ENCODE measurements at regions not wholly inside any gene's neighbourhood (a gene's known extent, or its start where the extent isn't known, plus 50 kb on each side); places are given as distances from the start of the nearest gene placed in this dataset.

DNA sequence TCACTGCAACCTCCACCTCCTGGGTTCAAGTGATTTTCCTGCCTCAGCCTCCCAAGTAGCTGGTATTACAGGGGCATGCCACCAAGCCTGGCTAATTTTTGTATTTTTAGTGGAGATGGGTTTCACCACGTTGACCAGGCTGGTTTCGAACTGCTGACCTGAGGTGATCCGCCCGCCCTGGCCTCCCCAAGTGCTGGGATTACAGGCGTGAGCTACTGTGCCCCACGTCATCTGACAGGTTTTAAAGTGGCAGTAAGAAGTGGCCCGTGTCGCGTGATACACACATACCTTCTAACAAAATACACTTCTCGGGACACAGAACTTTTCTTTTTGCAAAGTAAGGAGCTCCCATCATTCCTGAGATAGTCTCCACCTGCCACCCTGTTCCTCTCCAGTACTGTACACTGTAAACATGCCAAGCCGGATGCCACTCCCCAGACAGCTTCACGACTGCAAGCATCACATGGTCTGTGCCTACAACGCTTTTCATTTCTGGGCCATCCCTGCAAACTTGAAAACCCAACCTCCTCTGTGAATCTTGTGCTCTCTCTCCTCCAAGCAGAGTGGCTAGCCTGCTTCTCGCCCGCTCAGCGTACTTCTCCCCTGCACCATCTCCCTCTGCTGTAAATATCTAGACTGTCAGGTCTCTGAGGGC lies 256.3 kb upstream of the KLF14 start:
- TF ChIP-seq CTCF (tag by site-specific recombination; IDR thresholded peaks at IDR 0.05) (no peak), ZNF280D (tag by site-specific recombination; IDR thresholded peaks at IDR 0.05) (no peak), ZNF184 (tag by site-specific recombination; IDR thresholded peaks at IDR 0.05) (no peak), SETDB1 (IDR thresholded peaks at IDR 0.05; ENCODE audit: insufficient read length, low read length) (no peak), ZNF138 (tag by site-specific recombination; IDR thresholded peaks at IDR 0.05; ENCODE audit: borderline replicate concordance) (no peak), ZBTB49 (tag by site-specific recombination; IDR thresholded peaks at IDR 0.05; ENCODE audit: low read depth) (no peak), ZSCAN30 (tag by site-specific recombination; IDR thresholded peaks at IDR 0.05) (no peak), ZNF274 (IDR thresholded peaks at IDR 0.05; ENCODE audit: low read length) (no peak), ZNF274 (tag by site-specific recombination; IDR thresholded peaks at IDR 0.05; ENCODE audit: borderline replicate concordance) (no peak), ZNF777 (tag by site-specific recombination; IDR thresholded peaks at IDR 0.05; ENCODE audit: borderline replicate concordance) (no peak)
- TF ChIP-seq, protein P1, sequence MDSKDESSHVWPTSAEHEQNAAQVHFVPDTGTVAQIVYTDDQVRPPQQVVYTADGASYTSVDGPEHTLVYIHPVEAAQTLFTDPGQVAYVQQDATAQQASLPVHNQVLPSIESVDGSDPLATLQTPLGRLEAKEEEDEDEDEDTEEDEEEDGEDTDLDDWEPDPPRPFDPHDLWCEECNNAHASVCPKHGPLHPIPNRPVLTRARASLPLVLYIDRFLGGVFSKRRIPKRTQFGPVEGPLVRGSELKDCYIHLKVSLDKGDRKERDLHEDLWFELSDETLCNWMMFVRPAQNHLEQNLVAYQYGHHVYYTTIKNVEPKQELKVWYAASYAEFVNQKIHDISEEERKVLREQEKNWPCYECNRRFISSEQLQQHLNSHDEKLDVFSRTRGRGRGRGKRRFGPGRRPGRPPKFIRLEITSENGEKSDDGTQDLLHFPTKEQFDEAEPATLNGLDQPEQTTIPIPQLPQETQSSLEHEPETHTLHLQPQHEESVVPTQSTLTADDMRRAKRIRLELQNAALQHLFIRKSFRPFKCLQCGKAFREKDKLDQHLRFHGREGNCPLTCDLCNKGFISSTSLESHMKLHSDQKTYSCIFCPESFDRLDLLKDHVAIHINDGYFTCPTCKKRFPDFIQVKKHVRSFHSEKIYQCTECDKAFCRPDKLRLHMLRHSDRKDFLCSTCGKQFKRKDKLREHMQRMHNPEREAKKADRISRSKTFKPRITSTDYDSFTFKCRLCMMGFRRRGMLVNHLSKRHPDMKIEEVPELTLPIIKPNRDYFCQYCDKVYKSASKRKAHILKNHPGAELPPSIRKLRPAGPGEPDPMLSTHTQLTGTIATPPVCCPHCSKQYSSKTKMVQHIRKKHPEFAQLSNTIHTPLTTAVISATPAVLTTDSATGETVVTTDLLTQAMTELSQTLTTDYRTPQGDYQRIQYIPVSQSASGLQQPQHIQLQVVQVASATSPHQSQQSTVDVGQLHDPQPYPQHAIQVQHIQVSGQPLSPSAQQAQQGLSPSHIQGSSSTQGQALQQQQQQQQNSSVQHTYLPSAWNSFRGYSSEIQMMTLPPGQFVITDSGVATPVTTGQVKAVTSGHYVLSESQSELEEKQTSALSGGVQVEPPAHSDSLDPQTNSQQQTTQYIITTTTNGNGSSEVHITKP (tag by site-specific recombination; IDR thresholded peaks at IDR 0.05), result no peak
- TF ChIP-seq, protein P2, sequence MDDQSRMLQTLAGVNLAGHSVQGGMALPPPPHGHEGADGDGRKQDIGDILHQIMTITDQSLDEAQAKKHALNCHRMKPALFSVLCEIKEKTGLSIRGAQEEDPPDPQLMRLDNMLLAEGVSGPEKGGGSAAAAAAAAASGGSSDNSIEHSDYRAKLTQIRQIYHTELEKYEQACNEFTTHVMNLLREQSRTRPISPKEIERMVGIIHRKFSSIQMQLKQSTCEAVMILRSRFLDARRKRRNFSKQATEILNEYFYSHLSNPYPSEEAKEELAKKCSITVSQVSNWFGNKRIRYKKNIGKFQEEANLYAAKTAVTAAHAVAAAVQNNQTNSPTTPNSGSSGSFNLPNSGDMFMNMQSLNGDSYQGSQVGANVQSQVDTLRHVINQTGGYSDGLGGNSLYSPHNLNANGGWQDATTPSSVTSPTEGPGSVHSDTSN (CRISPR knock-in tag; IDR thresholded peaks at IDR 0.05), result no peak
- TF ChIP-seq, protein P3, sequence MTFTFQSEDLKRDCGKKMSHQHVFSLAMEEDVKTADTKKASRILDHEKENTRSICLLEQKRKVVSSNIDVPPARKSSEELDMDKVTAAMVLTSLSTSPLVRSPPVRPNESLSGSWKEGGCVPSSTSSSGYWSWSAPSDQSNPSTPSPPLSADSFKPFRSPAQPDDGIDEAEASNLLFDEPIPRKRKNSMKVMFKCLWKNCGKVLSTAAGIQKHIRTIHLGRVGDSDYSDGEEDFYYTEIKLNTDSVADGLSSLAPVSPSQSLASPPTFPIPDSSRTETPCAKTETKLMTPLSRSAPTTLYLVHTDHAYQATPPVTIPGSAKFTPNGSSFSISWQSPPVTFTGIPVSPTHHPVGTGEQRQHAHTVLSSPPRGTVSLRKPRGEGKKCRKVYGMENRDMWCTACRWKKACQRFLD (tag by site-specific recombination; IDR thresholded peaks at IDR 0.05), result no peak

All from HEK293 (cell line).